NCI-H524 (cell line): ENCODE measurements at regions not wholly inside any gene's neighbourhood (a gene's known extent, or its start where the extent isn't known, plus 50 kb on each side); places are given as distances from the start of the nearest gene placed in this dataset.
"Not testable (repeated sequence)": the region's sequence is repeated elsewhere in the genome, so short reads cannot be mapped to it uniquely, and the experiment has no call there.

ENCODE experiments used
- DNase-seq, 2 experiments: peaks; one replicate each; lab custom pipeline; 2025; lab: John Stamatoyannopoulos, UW

DNA sequence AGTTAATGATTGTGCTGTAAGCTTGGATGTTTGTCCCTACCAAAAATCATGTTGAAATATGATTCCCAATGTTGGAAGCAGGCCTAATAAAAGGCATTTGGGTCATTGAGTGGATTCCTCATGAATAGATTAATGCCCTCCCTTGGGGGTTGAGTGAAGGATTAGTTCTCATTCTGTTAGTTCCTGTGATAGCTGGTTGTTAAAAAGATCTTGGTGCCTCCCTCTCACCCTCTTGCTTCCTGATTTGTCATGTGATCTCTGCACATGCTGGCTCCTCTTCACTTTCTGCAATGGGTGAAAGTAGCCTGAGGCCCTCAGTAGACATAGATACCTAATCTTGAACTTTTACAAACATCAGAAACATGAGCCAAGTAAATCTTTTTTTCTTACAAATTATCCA, 115.6 kb upstream of the HCRTR2 start:
- DNase-seq: peak; percentile 77 to 93

- DNase-seq: no peak
Measured at GRCh38 chr6:55064711-55065420, 109.4 kb upstream of the HCRTR2 start.

GRCh38 chr6:55069132-55069781, 105.1 kb upstream of the HCRTR2 start:
- peak; percentile 1 to 58 for DNase-seq

- no peak for DNase-seq
Measured at GRCh38 chr6:55082021-55082420, 92.3 kb upstream of the HCRTR2 start.

GRCh38 chr6:55088011-55088410, 86.3 kb upstream of the HCRTR2 start:
- not testable (repeated sequence) for DNase-seq

DNA sequence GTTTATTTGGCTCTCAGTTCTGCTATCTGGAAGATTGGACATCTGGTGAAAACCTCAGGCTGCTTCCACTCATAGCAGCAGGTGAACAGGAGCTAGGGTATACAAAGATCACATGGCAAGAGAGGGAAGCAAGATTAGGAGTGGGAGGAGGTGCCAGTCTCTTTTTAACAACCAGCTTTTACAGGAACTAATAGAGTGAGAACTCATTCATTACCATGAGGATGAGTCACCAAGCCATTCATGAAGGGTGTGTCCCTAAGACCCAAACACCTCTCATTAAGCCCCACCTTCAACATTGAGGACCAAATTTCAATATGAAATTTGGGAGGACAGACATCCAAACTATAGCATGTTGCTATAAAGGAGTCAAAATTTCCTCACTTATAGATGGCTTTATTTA, 85.4 kb upstream of the HCRTR2 start:
- DNase-seq: no peak

DNA sequence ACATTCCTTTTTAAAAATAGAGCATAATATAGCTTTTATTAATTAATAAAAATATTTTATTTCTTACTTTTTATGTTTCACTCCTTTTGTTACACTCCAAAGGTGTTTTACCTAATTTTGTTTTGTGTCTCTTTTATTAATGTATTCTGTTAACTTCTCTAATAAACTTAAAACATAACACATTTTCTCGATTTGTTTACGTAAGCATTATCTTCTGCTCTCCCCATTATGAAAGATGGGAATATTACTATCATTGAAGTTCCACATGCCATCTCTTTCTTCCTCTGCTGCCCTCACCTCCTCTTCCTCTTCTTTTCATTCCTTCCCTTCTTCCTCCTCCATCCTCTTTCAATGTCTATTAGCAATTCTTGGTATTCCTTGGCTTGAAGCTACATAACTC, 85.0 kb upstream of the HCRTR2 start:
- DNase-seq: no peak

- peak in 1 of 2 experiments; percentile 3 for DNase-seq
Measured at GRCh38 chr6:55100686-55101085, 73.6 kb upstream of the HCRTR2 start.

DNA sequence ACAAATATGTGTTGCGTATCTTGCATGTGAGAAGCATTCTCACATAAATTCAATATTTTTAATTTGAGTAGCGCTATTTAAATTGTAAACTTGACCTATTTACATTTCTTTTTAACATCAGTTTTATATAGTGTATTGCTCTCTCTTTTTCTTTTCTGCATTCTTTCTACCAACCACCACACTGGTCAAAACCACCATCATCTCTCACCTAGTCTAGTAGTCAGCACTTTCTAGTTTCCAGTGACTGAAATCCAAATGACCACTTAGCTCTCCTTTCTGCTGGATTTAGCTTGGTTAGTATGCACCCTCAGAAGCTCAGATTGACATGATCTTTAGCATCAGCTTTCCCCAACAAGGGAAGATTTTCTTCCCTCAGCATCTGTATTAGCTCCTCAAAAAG, 73.2 kb upstream of the HCRTR2 start:
- DNase-seq: no peak

DNA sequence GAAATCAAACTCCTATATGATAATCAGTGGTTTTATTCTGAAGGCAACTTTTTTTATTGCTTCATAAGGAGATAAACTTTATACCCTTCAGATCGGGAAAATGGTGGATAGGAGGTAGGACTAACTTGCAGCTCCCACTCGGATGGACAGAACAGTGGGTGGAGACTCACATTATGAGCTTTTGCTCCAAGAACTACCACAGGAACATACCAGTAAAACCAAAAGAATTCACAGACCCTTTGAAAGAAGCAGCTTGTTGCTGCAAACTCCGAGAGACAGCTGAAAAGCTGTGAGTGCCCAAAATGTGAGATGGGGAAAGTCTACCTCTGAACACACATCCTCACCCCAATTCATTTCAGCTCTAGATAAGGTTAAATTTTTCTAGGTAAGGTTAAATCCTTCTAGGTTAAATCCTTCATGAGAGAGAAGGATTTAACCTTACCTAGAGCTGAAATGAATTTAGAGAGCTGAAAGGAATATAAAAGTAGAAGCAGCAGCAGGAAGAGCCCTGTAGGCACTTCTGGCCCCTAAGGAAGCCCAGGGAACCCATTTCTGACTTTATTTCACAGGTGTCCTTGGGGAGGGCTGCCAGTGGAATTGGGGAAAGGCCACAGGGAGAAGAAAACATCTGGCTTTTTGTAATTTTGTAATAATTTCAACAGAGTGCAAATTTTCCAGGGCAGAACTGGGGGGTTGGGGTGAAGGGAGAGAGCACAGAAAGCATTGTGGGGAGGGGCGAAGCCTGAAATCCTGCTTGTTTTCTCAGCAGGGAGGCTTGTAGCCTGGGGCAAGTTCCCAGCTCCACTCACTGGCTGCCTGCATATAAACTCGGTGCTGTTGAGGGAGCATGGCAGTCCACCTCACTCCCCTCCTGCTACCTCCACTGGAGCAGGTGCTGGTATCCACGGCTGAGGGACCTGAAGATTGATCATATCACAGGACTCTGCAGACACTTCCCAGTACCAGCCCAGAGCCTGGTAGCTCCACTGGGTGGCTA, 65.9 kb upstream of the HCRTR2 start:
- no peak for DNase-seq

DNA sequence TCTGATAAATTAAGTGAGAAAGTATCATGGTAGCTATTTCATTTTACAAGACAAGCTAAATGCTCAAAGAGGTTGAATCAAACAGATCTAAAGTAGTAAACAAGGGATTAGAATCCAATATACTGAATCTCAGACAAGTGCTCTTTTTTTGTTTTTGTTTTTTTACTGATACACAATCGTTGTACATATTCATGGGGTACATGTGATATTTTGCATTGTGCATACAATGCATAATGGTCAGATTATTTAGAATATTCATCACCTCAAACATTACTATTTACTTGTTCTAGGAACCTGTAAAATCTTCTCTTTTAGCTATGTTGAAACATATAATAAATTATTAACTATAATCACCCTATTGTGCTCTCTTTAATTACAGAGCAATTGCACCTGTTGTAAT, 57.0 kb upstream of the HCRTR2 start:
- DNase-seq: no peak

DNA sequence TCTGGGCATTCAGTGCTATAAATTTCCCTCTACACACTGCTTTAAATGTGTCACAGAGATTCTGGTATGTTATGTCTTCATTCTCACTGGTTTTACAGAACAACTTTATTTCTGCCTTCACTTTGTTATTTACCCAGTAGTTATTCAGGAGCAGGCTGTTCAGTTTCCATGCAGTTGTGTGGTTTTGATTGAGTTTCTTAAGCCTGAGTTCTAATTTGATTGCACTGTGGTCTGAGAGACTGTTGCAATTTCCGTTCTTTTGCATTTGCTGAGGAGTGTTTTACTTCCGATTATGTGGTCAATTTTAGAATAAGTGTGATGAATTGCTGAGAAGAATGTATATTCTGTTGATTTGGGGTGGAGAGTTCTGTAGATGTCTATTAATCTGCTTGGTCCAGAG, 50.1 kb upstream of the HCRTR2 start:
- DNase-seq: not testable (repeated sequence)
